K562 (cell line): ENCODE measurements at regions not wholly inside any gene's neighbourhood (a gene's known extent, or its start where the extent isn't known, plus 50 kb on each side); places are given as distances from the start of the nearest gene placed in this dataset.

Experiments used
- ATF4 ChIP-seq: fragments of 450-650 bp; formaldehyde crosslinking; IDR thresholded peaks from 2 replicates; pipeline ENCODE4 v1.4.0; 2022; ENCODE audit warnings: mild to moderate bottlenecking, moderate library complexity
- BACH1 ChIP-seq: fragments of 200-800 bp; sonication (Bioruptor generic); IDR thresholded peaks from 2 replicates; pipeline ENCODE4 v1.6.1; 2016; ENCODE audit warnings: missing genetic modification characterization, missing compliant biosample characterization
- BRD9 ChIP-seq: fragments of 450-650 bp; IDR thresholded peaks from 2 replicates; pipeline ENCODE4 v1.6.1; 2018; ENCODE audit warnings: low read depth; ENCODE audit not compliant: partially characterized antibody
- C11orf30 ChIP-seq: fragments of 450-650 bp; IDR thresholded peaks from 2 replicates; pipeline ENCODE4 v1.6.1; 2016; ENCODE audit warnings: low read depth, mild to moderate bottlenecking
- DEAF1 ChIP-seq: fragments of 450-650 bp; formaldehyde crosslinking; IDR thresholded peaks from 2 replicates; pipeline ENCODE4 v1.4.0; 2020; ENCODE audit warnings: mild to moderate bottlenecking, moderate library complexity
- FOXM1 ChIP-seq, 2 experiments: fragments of 450-650 bp in 1 of 2; sonication (generic) in 1 of 2; formaldehyde crosslinking in 1 of 2; IDR thresholded peaks; 2 replicates each; pipeline versions ENCODE4 v1.6.1 to v1.9.0; 2017 to 2022; ENCODE audit warnings: low read depth in 2 of 2, mild to moderate bottlenecking in 2 of 2, missing genetic modification reagents in 1 of 2, moderate library complexity in 1 of 2
- HEY1 ChIP-seq: fragments of 250-450 bp; sonication (Bioruptor Pico); IDR thresholded peaks from 2 replicates; pipeline ENCODE4 v1.5.0; 2020; ENCODE audit warnings: mild to moderate bottlenecking, moderate library complexity, borderline replicate concordance
- POLR2G ChIP-seq: fragments of 200-400 bp; formaldehyde crosslinking; IDR thresholded peaks from 2 replicates; pipeline ENCODE4 v1.6.1; 2017; ENCODE audit warnings: low read depth, mild to moderate bottlenecking, antibody characterized with exemption, low read length, moderate library complexity
- RHOXF2B ChIP-seq: fragments of 250-450 bp; sonication (Bioruptor Pico); conservative IDR thresholded peaks from 2 replicates; pipeline ENCODE4 v1.5.1; 2021
- SREBF1 ChIP-seq: fragments of 150-350 bp; IDR thresholded peaks from 2 replicates; pipeline ENCODE4 v1.6.1; 2014; ENCODE audit warnings: antibody characterized with exemption, low read depth, low read length, borderline replicate concordance
- SREBF2 ChIP-seq: sonication (generic); formaldehyde crosslinking; IDR thresholded peaks from 2 replicates; pipeline ENCODE4 v1.4.0; 2020; ENCODE audit warnings: mild to moderate bottlenecking, missing genetic modification reagents
- SRF ChIP-seq, 2 experiments: fragments of 250-450, 450-650 bp in 1 of 2; sonication (Bioruptor Pico) in 1 of 2; sonication (generic) in 1 of 2; formaldehyde crosslinking; IDR thresholded peaks; 2 replicates each; pipeline versions ENCODE4 v1.5.0 to v1.5.1; 2020 to 2022; ENCODE audit warnings: mild to moderate bottlenecking in 1 of 2, missing genetic modification reagents in 1 of 2
- TAF1 ChIP-seq: IDR thresholded peaks from 2 replicates; pipeline ENCODE4 v1.6.1; 2011; ENCODE audit warnings: mild to moderate bottlenecking, low read length, moderate library complexity; ENCODE audit not compliant: insufficient read depth, control insufficient read depth, severe bottlenecking; ENCODE audit errors: extremely low read depth
- USF1 ChIP-seq: sonication (generic); formaldehyde crosslinking; IDR thresholded peaks from 2 replicates; pipeline ENCODE4 v1.9.0; 2022; ENCODE audit warnings: mild to moderate bottlenecking, missing genetic modification reagents
- ZNF184 ChIP-seq: sonication (generic); formaldehyde crosslinking; IDR thresholded peaks from 2 replicates; pipeline ENCODE4 v1.5.0; 2020; ENCODE audit warnings: missing genetic modification reagents
- ZNF586 ChIP-seq: fragments of 450-650 bp; formaldehyde crosslinking; conservative IDR thresholded peaks from 2 replicates; pipeline ENCODE4 v1.4.0; 2020; ENCODE audit warnings: mild to moderate bottlenecking, moderate library complexity
- TF ChIP-seq, protein P1 (sequence below): fragments of 450-650 bp; IDR thresholded peaks from one replicate; pipeline ENCODE4 v1.6.1; 2018; ENCODE audit warnings: mild to moderate bottlenecking, moderate library complexity; ENCODE audit not compliant: partially characterized antibody
- TF ChIP-seq, protein P2 (sequence below), 2 experiments: fragments of 200-800 bp in 1 of 2; sonication (Bioruptor generic) in 1 of 2; sonication (generic) in 1 of 2; formaldehyde crosslinking in 1 of 2; IDR thresholded peaks in 1 of 2; conservative IDR thresholded peaks in 1 of 2; 2 replicates each; pipeline versions ENCODE4 v1.5.0 to v1.6.1; 2016 to 2020; ENCODE audit warnings: missing compliant biosample characterization in 1 of 2, missing genetic modification characterization in 1 of 2, missing genetic modification reagents in 1 of 2
- TF ChIP-seq, protein P3 (sequence below): sonication (generic); formaldehyde crosslinking; IDR thresholded peaks from 2 replicates; pipeline ENCODE4 v1.8.1; 2022; ENCODE audit warnings: missing genetic modification reagents

- peak; percentile 40 to 97; a peak in 2 of 4 replicates for TF ChIP-seq SRF (CRISPR knock-in tag; IDR thresholded peaks at IDR 0.05)
- TF ChIP-seq ATF4 (CRISPR knock-in tag) = peak; percentile 65; the same call in 1 of the 2 replicates
- no peak for TF ChIP-seq POLR2G
- TF ChIP-seq ZNF184 (CRISPR knock-in tag) = peak; percentile 86
- TF ChIP-seq, protein P1, sequence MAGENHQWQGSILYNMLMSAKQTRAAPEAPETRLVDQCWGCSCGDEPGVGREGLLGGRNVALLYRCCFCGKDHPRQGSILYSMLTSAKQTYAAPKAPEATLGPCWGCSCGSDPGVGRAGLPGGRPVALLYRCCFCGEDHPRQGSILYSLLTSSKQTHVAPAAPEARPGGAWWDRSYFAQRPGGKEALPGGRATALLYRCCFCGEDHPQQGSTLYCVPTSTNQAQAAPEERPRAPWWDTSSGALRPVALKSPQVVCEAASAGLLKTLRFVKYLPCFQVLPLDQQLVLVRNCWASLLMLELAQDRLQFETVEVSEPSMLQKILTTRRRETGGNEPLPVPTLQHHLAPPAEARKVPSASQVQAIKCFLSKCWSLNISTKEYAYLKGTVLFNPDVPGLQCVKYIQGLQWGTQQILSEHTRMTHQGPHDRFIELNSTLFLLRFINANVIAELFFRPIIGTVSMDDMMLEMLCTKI = no peak
- no peak for TF ChIP-seq HEY1 (CRISPR knock-in tag)
- TF ChIP-seq, protein P2, sequence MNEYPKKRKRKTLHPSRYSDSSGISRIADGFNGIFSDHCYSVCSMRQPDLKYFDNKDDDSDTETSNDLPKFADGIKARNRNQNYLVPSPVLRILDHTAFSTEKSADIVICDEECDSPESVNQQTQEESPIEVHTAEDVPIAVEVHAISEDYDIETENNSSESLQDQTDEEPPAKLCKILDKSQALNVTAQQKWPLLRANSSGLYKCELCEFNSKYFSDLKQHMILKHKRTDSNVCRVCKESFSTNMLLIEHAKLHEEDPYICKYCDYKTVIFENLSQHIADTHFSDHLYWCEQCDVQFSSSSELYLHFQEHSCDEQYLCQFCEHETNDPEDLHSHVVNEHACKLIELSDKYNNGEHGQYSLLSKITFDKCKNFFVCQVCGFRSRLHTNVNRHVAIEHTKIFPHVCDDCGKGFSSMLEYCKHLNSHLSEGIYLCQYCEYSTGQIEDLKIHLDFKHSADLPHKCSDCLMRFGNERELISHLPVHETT (CRISPR knock-in tag; conservative IDR thresholded peaks at IDR 0.05 in 1 of 2, IDR thresholded peaks at IDR 0.05 in 1 of 2) = peak; percentile 92 to 99
- TF ChIP-seq DEAF1 = no peak
- no peak for TF ChIP-seq ZNF586 (CRISPR knock-in tag)
- peak; percentile 95 for TF ChIP-seq SREBF1
- TF ChIP-seq FOXM1 (IDR thresholded peaks at IDR 0.05; ENCODE audit: low read depth) = no peak
- TF ChIP-seq FOXM1 (CRISPR knock-in tag; IDR thresholded peaks at IDR 0.05; ENCODE audit: low read depth) = peak; percentile 99
- TF ChIP-seq USF1 (CRISPR knock-in tag) = peak; percentile 74
- TF ChIP-seq TAF1 = no peak
- no peak for TF ChIP-seq BRD9
- no peak for TF ChIP-seq C11orf30
- TF ChIP-seq BACH1 (tag) = peak; percentile 88
- TF ChIP-seq RHOXF2B (CRISPR knock-in tag) = no peak
- TF ChIP-seq SREBF2 (CRISPR knock-in tag) = peak; percentile 99
- TF ChIP-seq, protein P3, sequence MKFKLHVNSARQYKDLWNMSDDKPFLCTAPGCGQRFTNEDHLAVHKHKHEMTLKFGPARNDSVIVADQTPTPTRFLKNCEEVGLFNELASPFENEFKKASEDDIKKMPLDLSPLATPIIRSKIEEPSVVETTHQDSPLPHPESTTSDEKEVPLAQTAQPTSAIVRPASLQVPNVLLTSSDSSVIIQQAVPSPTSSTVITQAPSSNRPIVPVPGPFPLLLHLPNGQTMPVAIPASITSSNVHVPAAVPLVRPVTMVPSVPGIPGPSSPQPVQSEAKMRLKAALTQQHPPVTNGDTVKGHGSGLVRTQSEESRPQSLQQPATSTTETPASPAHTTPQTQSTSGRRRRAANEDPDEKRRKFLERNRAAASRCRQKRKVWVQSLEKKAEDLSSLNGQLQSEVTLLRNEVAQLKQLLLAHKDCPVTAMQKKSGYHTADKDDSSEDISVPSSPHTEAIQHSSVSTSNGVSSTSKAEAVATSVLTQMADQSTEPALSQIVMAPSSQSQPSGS (CRISPR knock-in tag) = peak; percentile 97
Observed at GRCh38 chr9:124110307-124110915, 98.8 kb downstream of the LHX2 start (continued).
